GM23248 (cell line): ENCODE measurements at regions not wholly inside any gene's neighbourhood (a gene's known extent, or its start where the extent isn't known, plus 50 kb on each side); places are given as distances from the start of the nearest gene placed in this dataset.

ENCODE experiments used
- EZH2 ChIP-seq: fragments of 200-600 bp; sonication (generic); IDR thresholded peaks from 2 replicates; pipeline ENCODE4 v1.6.1; 2018; ENCODE audit warnings: antibody characterized with exemption, mild to moderate bottlenecking; ENCODE audit not compliant: insufficient read depth, poor library complexity, severe bottlenecking
- EZH2phosphoT487 ChIP-seq: fragments of 200-600 bp; sonication (generic); IDR thresholded peaks from 2 replicates; pipeline ENCODE4 v1.6.1; 2018; ENCODE audit warnings: antibody characterized with exemption, moderate library complexity, mild to moderate bottlenecking, low read depth; ENCODE audit not compliant: insufficient read depth

GRCh38 chr10:33093362-33093761, 135.3 kb upstream of the ITGB1 start:
- TF ChIP-seq EZH2 (no peak), EZH2phosphoT487 (no peak)
